ENCODE measurements at regions not wholly inside any gene's neighbourhood (a gene's known extent, or its start where the extent isn't known, plus 50 kb on each side); places are given as distances from the start of the nearest gene placed in this dataset.

GRCh38 chr4:84051639-84052038, 447.5 kb downstream of the NKX6-1 start:
- WGBS, 2 donors = 41 to 44% methylated on average over 4 of the region's 4 CpGs
- TF ChIP-seq, protein P1, sequence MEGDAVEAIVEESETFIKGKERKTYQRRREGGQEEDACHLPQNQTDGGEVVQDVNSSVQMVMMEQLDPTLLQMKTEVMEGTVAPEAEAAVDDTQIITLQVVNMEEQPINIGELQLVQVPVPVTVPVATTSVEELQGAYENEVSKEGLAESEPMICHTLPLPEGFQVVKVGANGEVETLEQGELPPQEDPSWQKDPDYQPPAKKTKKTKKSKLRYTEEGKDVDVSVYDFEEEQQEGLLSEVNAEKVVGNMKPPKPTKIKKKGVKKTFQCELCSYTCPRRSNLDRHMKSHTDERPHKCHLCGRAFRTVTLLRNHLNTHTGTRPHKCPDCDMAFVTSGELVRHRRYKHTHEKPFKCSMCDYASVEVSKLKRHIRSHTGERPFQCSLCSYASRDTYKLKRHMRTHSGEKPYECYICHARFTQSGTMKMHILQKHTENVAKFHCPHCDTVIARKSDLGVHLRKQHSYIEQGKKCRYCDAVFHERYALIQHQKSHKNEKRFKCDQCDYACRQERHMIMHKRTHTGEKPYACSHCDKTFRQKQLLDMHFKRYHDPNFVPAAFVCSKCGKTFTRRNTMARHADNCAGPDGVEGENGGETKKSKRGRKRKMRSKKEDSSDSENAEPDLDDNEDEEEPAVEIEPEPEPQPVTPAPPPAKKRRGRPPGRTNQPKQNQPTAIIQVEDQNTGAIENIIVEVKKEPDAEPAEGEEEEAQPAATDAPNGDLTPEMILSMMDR (IDR thresholded peaks at IDR 0.05) = no peak
- no peak for TF ChIP-seq POLR2A (IDR thresholded peaks at IDR 0.05)
- no peak for TF ChIP-seq EP300 (IDR thresholded peaks at IDR 0.05)
- H3K36me3 ChIP-seq = no peaks in the 10 kb centered on the region
- H3K27ac ChIP-seq = no peak overlapping the region
- H3K9me3 ChIP-seq = no peaks in the 10 kb centered on the region
- DNase-seq (ENCODE audit: low spot score in 2 of 2) = no peak
- no peak overlapping the region for H3K4me3 ChIP-seq
- no peaks in the 10 kb centered on the region for H3K27me3 ChIP-seq
- no peaks in the 10 kb centered on the region for H3K4me1 ChIP-seq

GRCh38 chr4:84051089-84051488, 448.0 kb downstream of the NKX6-1 start:
- WGBS, 2 donors = 35 to 38% methylated on average over 2 of the region's 2 CpGs

GRCh38 chr4:84050015-84050414, 449.1 kb downstream of the NKX6-1 start:
- H3K4me3 ChIP-seq = no peak overlapping the region
- no peaks in the 10 kb centered on the region for H3K27me3 ChIP-seq
- DNase-seq (ENCODE audit: low spot score in 2 of 2) = no peak
- no peaks in the 10 kb centered on the region for H3K9me3 ChIP-seq
- H3K36me3 ChIP-seq = no peaks in the 10 kb centered on the region
- H3K4me1 ChIP-seq = no peaks in the 10 kb centered on the region
- no peak overlapping the region for H3K27ac ChIP-seq
- TF ChIP-seq EP300 (IDR thresholded peaks at IDR 0.05) (no peak), POLR2A (IDR thresholded peaks at IDR 0.05) (no peak)
- TF ChIP-seq, protein P1 (IDR thresholded peaks at IDR 0.05) = no peak
- 17 to 24% methylated on average over 1 of the region's 1 CpG for WGBS, 2 donors

More at GRCh38 chr4:84051089-84051488, 448.0 kb downstream of the NKX6-1 start:
- H3K36me3 ChIP-seq = no peaks in the 10 kb centered on the region
- no peaks in the 10 kb centered on the region for H3K9me3 ChIP-seq
- H3K4me1 ChIP-seq = no peaks in the 10 kb centered on the region
- no peak overlapping the region for H3K27ac ChIP-seq
- no peaks in the 10 kb centered on the region for H3K27me3 ChIP-seq
- DNase-seq (ENCODE audit: low spot score in 2 of 2) = no peak
- no peak overlapping the region for H3K4me3 ChIP-seq
- no peak for TF ChIP-seq POLR2A (IDR thresholded peaks at IDR 0.05)

GRCh38 chr4:84046551-84046950, 452.5 kb downstream of the NKX6-1 start:
- Histone ChIP-seq H3K9me3 (no peaks in the 10 kb centered on the region), H3K27ac (no peak overlapping the region), H3K36me3 (no peaks in the 10 kb centered on the region), H3K4me1 (no peaks in the 10 kb centered on the region), H3K4me3 (no peak overlapping the region), H3K27me3 (no peaks in the 10 kb centered on the region)
- no peak for DNase-seq (ENCODE audit: low spot score in 2 of 2)
- TF ChIP-seq POLR2A (IDR thresholded peaks at IDR 0.05) (no peak), EP300 (IDR thresholded peaks at IDR 0.05) (no peak)
- TF ChIP-seq, protein P1 (IDR thresholded peaks at IDR 0.05) = no peak
- WGBS, 2 donors = 85 to 88% methylated on average over 5 of the region's 5 CpGs

DNA sequence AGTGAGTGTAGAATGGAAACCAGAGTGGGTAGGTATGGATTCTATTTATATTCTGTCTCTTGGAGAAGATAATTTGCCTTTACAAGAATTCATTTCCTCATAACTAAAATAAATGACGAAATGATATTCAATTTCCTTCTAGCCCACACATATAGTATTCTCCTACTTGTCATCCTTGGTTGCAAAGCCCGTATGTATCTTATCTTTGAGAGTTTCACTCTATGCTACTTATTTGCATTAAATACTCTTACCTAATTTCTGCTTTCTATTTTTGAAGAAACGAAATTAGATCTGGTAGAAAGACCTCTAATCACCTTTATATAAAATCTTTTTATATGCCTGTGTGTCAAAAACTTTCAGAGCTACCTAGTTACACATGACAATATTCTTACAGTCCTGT, 457.7 kb downstream of the NKX6-1 start:
- Histone ChIP-seq H3K27me3 (no peaks in the 10 kb centered on the region), H3K4me3 (no peak overlapping the region), H3K4me1 (no peaks in the 10 kb centered on the region), H3K36me3 (no peaks in the 10 kb centered on the region), H3K9me3 (no peaks in the 10 kb centered on the region), H3K27ac (no peak overlapping the region)
- WGBS, 2 donors = 72 to 81% methylated on average over 3 of the region's 3 CpGs
- TF ChIP-seq EP300 (IDR thresholded peaks at IDR 0.05) = no peak
- TF ChIP-seq, protein P1 (IDR thresholded peaks at IDR 0.05) = no peak
- TF ChIP-seq POLR2A (IDR thresholded peaks at IDR 0.05) = no peak
- DNase-seq (ENCODE audit: low spot score in 2 of 2) = no peak

- Histone ChIP-seq H3K36me3 (no peaks in the 10 kb centered on the region), H3K27me3 (no peaks in the 10 kb centered on the region), H3K9me3 (no peaks in the 10 kb centered on the region), H3K4me3 (no peak overlapping the region), H3K27ac (no peak overlapping the region), H3K4me1 (no peaks in the 10 kb centered on the region)
- no peak for DNase-seq (ENCODE audit: low spot score in 2 of 2)
- WGBS, 2 donors = 24 to 30% methylated on average over 4 of the region's 4 CpGs
- TF ChIP-seq POLR2A (IDR thresholded peaks at IDR 0.05) (no peak), EP300 (IDR thresholded peaks at IDR 0.05) (no peak)
- TF ChIP-seq, protein P1 (IDR thresholded peaks at IDR 0.05) = no peak
Observed at GRCh38 chr4:84035568-84035967, 463.5 kb downstream of the NKX6-1 start.

Data from tibial nerve (tissue), 4 donors.